Dermis blood vessel endothelial cell (primary cell): ENCODE measurements at regions not wholly inside any gene's neighbourhood (a gene's known extent, or its start where the extent isn't known, plus 50 kb on each side); places are given as distances from the start of the nearest gene placed in this dataset.

ENCODE experiments used
- DNase-seq: peaks from one replicate; pipeline ENCODE4 v3.0.0; 2010

GRCh38 chr11:119790476-119790875 is 61.5 kb upstream of the NECTIN1 start:
- DNase-seq = no peak

- DNase-seq = no peak
Measured at GRCh38 chr11:119789766-119790407, 60.9 kb upstream of the NECTIN1 start.

GRCh38 chr11:119788911-119789560 is 60.0 kb upstream of the NECTIN1 start:
- no peak for DNase-seq

- no peak for DNase-seq
Measured at GRCh38 chr11:119788096-119788883, 59.3 kb upstream of the NECTIN1 start.

- DNase-seq = no peak
Measured at GRCh38 chr11:119787074-119787461, 58.1 kb upstream of the NECTIN1 start.

- DNase-seq = no peak
Measured at GRCh38 chr11:119786431-119787073, 57.6 kb upstream of the NECTIN1 start.

GRCh38 chr11:119785131-119785530 is 56.1 kb upstream of the NECTIN1 start:
- DNase-seq = no peak

GRCh38 chr11:119784421-119784820 is 55.4 kb upstream of the NECTIN1 start:
- DNase-seq = no peak

- no peak for DNase-seq
Measured at GRCh38 chr11:119783466-119784400, 54.7 kb upstream of the NECTIN1 start.

- DNase-seq = no peak
Measured at GRCh38 chr11:119782739-119783072, 53.7 kb upstream of the NECTIN1 start.

GRCh38 chr11:119782006-119782738 is 53.2 kb upstream of the NECTIN1 start:
- DNase-seq = no peak

- DNase-seq = no peak
Measured at GRCh38 chr11:119780222-119780953, 51.4 kb upstream of the NECTIN1 start.

- DNase-seq = no peak
Measured at GRCh38 chr11:119779195-119780071, 50.4 kb upstream of the NECTIN1 start.
